Neural crest cell (in vitro differentiated cells): ENCODE measurements at regions not wholly inside any gene's neighbourhood (a gene's known extent, or its start where the extent isn't known, plus 50 kb on each side); places are given as distances from the start of the nearest gene placed in this dataset.

ENCODE experiments used
- DNase-seq: peaks from one replicate; pipeline ENCODE4 v3.0.0; 2021; ENCODE audit warnings: low read depth, mixed read lengths, low spot score
- H3K27ac Mint-ChIP-seq: one replicate; pipeline ENCODE4 v1.8.0; 2021; ENCODE audit warnings: mild to moderate bottlenecking, mixed read lengths; ENCODE audit not compliant: unreplicated experiment
- H3K27me3 Mint-ChIP-seq: 2 replicates; pipeline ENCODE4 v1.8.0; 2021; ENCODE audit warnings: low read depth, mild to moderate bottlenecking, mixed read lengths
- H3K36me3 Mint-ChIP-seq: 2 replicates; pipeline ENCODE4 v1.8.0; 2021; ENCODE audit warnings: low read depth, mild to moderate bottlenecking, mixed read lengths
- H3K4me1 Mint-ChIP-seq: 2 replicates; pipeline ENCODE4 v1.8.0; 2021; ENCODE audit warnings: mixed read lengths
- H3K4me3 Mint-ChIP-seq: one replicate; pipeline ENCODE4 v1.8.0; 2021; ENCODE audit warnings: mild to moderate bottlenecking, mixed read lengths
- H3K9me3 Mint-ChIP-seq: 2 replicates; pipeline ENCODE4 v1.8.0; 2021; ENCODE audit warnings: mixed read lengths
- CTCF ChIP-seq: fragments of 200-600 bp; sonication (generic); conservative IDR thresholded peaks from 2 replicates; pipeline ENCODE4 v1.5.0; 2021; ENCODE audit warnings: antibody characterized with exemption, mild to moderate bottlenecking

DNA sequence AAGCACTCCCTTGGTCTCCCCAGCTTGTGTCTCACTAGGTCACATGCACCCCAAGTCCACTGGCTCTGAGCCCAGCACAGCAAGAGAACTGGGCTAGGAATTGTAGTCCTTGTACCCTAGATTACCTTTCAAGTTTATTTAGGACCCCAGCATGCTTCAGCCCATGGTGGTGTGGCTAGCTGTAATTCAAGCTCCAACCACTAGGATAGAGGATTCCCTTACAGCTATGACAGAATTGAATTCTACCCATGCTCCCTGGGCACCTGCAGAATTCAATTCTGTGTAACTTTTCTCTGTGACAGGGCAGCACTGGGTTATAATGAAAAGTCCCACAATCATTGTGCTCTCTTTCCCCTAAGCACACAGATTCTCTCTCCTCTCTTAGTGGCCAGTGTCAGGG is 253.8 kb upstream of the DMD start:
- Mint-ChIP-seq H3K27me3 (no peaks in the 10 kb centered on the region), H3K4me1 (no peaks in the 10 kb centered on the region), H3K27ac (no peak overlapping the region), H3K36me3 (no peaks in the 10 kb centered on the region), H3K9me3 (no peaks in the 10 kb centered on the region), H3K4me3 (no peak overlapping the region)
- DNase-seq = no peak
- peak; percentile 45 for TF ChIP-seq CTCF

DNA sequence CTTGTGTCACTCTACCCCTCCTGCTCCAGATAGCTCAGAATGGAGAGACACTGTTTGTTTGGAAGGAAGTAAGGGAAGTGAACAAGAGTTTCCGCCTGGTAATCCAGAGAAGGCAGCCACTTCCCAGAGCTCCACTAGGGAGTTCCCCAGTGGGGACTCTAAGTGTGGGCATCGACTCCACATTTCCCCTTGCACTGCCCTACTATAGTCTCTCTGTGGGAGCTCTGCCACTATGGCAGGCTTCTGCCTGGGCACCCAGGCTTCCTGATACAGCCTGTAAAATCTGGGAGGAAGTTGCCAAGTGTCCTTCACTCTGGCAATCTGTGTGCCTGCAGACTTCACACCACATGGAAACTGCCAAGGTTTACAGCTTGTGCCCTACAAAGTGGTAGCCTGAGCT is 245.8 kb upstream of the DMD start:
- DNase-seq = no peak
- peaks cover 4% of the 10 kb centered on the region for H3K9me3 Mint-ChIP-seq
- H3K27me3 Mint-ChIP-seq = no peaks in the 10 kb centered on the region
- no peaks in the 10 kb centered on the region for H3K4me1 Mint-ChIP-seq
- no peak for TF ChIP-seq CTCF
- no peak overlapping the region for H3K4me3 Mint-ChIP-seq
- no peak overlapping the region for H3K27ac Mint-ChIP-seq
- H3K36me3 Mint-ChIP-seq = no peaks in the 10 kb centered on the region

DNA sequence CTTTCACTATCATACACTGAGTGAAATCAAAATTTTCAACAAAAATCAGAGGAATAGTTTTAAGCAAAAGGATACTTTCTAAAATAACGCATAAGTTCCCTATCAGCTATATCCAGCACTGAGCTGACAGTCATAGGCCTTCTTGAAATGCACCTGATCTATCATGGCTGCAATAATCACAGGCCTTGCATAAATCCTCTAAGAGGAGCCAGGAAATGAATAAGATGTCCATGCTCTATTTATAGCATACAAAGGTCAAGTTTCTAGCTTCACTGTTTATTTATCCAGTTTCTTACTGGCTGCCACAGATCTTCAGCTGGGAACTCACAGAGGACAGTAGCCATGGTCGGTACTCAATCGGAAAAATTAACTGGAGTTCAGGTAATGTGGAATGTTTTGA is 235.9 kb upstream of the DMD start:
- Mint-ChIP-seq H3K4me3 (no peak overlapping the region), H3K4me1 (peaks cover 4% of the 10 kb centered on the region), H3K27me3 (no peaks in the 10 kb centered on the region), H3K9me3 (no peaks in the 10 kb centered on the region), H3K36me3 (no peaks in the 10 kb centered on the region), H3K27ac (no peak overlapping the region)
- DNase-seq = no peak
- no peak for TF ChIP-seq CTCF

DNA sequence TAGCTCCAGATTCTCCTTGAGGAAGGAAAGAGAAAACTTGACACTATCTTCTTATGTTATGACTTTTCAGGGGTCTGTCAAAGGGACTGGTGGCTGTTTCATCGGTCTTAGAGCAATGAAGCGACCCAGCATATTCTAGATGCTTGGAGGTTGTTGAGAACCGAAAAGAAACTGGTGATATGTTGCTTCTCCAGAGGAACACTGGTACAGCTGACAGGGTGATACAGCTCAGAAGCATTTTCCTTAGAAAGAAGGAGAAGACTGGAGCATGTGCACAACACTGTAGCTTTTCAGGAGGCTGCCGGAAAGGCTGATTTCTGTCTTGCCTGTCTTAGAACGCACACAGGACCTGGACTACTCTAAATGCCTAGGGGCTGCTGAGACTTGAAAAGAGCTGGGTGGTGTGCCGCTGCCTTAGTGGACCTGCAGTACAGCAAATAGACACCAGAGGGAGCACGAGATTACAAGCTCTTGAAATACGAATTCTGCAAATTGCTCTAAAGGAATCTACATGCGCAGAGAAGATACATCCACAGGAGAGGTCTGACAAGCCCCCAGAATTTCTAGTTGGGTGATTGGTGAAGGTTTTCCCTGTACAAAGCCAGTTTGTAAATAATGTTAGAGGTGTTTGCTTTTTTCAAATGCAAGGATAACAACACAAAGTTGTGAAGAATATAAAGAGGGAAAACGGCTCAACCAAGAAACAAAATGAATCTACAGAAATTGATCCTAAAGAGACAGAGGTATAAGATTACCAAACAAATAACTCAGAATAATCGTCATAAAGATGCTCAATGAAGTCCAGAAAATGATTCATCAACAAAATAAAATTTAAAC is 223.1 kb upstream of the DMD start:
- H3K4me1 Mint-ChIP-seq = no peaks in the 10 kb centered on the region
- no peaks in the 10 kb centered on the region for H3K36me3 Mint-ChIP-seq
- H3K27me3 Mint-ChIP-seq = no peaks in the 10 kb centered on the region
- H3K27ac Mint-ChIP-seq = no peak overlapping the region
- peaks cover 6% of the 10 kb centered on the region for H3K9me3 Mint-ChIP-seq
- TF ChIP-seq CTCF = peak; percentile 90
- DNase-seq = peak; percentile 85
- no peak overlapping the region for H3K4me3 Mint-ChIP-seq

DNA sequence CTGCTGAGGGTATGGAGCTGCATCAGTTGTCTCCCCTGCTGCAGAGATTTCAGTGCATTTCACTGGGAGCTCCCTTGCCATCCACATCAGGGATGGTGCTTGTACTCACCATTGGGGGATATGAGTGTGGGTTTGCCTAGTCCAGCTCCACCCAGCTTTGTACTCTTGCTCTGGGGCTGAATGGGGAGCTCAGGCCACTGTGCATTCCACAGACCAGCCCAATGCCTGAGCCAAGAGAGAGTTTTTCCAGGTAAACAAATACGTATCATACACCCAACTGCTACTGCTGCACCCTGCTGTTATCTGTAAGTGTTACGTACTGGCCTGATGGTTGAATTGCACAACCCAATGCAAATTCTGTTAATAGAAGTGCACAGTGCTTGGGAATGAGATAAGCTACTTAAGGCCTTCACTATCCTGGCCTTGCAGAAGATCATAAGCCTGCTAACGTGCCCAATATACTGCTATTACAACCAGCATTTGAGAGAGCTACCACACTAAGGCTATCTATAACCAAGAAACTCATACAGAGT is 205.0 kb upstream of the DMD start:
- Mint-ChIP-seq H3K27me3 (no peaks in the 10 kb centered on the region), H3K4me1 (no peaks in the 10 kb centered on the region), H3K27ac (no peak overlapping the region), H3K9me3 (peaks cover 10% of the 10 kb centered on the region), H3K4me3 (no peak overlapping the region), H3K36me3 (no peaks in the 10 kb centered on the region)
- TF ChIP-seq CTCF = no peak
- no peak for DNase-seq
